Stimulated activated CD8-positive, alpha-beta memory T cell treated with anti-CD3 and anti-CD28 coated beads, Interleukin-15, amount 100 ng/mL, for 48 hours (primary cell): ENCODE measurements at regions not wholly inside any gene's neighbourhood (a gene's known extent, or its start where the extent isn't known, plus 50 kb on each side); places are given as distances from the start of the nearest gene placed in this dataset.
A peak's percentile ranks its signal among the peaks of the same experiment; 100 is the strongest.
"Not testable (repeated sequence)": the region's sequence is repeated elsewhere in the genome, so short reads cannot be mapped to it uniquely, and the experiment has no call there.

Source experiments
- DNase-seq, 2 donors: peaks; one replicate each; pipeline ENCODE4 v3.0.0-alpha.2; 2020; ENCODE audit warnings: low read depth in 2 of 2

GRCh38 chr12:14207905-14208551 lies 157.5 kb upstream of the ATF7IP start:
- DNase-seq, result no peak

DNA sequence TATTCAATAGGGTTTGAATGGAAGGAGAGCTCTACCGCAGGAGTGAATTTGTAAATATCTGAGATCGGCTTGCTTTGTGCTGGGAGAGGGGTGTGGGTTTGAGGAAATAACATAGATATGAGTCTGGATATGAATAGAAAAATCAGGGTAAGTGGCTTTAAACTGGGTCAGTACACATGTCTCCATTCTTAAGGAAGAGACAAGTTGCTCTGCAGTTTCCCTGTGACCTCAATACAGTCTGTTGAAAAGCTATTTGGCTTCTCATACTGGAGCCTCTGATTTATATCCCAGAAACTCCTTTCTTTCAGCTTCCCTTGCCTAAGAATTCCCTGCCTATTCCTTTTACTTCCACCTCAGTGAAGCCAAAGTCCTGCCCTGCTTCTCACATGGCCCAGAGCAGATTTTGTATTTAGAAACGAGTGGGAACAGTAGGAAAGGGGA lies 153.5 kb upstream of the ATF7IP start:
- DNase-seq, result no peak

- DNase-seq, result no peak
These were observed 151.9 kb upstream of the ATF7IP start for GRCh38 chr12:14213542-14213941.

GRCh38 chr12:14214495-14214894 lies 151.0 kb upstream of the ATF7IP start:
- no peak for DNase-seq

GRCh38 chr12:14215949-14216348 lies 149.5 kb upstream of the ATF7IP start:
- not testable (repeated sequence) for DNase-seq

GRCh38 chr12:14216405-14217294 lies 148.8 kb upstream of the ATF7IP start:
- no peak for DNase-seq

GRCh38 chr12:14219156-14219555 lies 146.3 kb upstream of the ATF7IP start:
- no peak for DNase-seq

GRCh38 chr12:14219670-14220069 lies 145.8 kb upstream of the ATF7IP start:
- not testable (repeated sequence) for DNase-seq

GRCh38 chr12:14225064-14225463 lies 140.4 kb upstream of the ATF7IP start:
- DNase-seq, result no peak

- not testable (repeated sequence) for DNase-seq
These were observed 130.3 kb upstream of the ATF7IP start for GRCh38 chr12:14235176-14235575.

GRCh38 chr12:14236641-14237040 lies 128.8 kb upstream of the ATF7IP start:
- not testable (repeated sequence) for DNase-seq

- no peak for DNase-seq
These were observed 127.2 kb upstream of the ATF7IP start for GRCh38 chr12:14238221-14238792.

GRCh38 chr12:14239350-14239934 lies 126.0 kb upstream of the ATF7IP start:
- DNase-seq, result peak in 1 of 2 donors; percentile 37

- DNase-seq, result no peak
These were observed 125.3 kb upstream of the ATF7IP start for GRCh38 chr12:14239935-14240872.

GRCh38 chr12:14240873-14241220 lies 124.6 kb upstream of the ATF7IP start:
- no peak for DNase-seq

DNA sequence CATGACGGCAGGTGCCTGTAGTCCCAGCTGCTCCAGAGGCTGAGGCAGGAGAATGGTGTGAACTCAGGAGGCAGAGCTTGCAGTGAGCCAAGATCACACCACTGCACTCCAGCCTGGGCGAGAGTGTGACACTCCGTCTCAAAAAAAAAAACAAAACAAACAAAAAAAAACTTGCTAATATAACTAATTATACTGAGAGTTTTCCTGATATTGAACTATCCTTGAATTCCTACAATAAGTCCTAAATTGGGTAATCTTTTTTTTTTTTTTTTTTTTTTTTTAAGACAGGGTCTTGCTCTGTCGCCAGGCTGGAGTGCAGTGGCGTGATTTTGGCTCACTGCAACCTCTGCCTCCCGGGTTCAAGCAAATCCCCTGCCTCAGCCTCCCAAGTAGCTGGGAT lies 122.7 kb upstream of the ATF7IP start:
- DNase-seq, result not testable (repeated sequence)

GRCh38 chr12:14243941-14244340 lies 121.5 kb upstream of the ATF7IP start:
- no peak for DNase-seq

DNA sequence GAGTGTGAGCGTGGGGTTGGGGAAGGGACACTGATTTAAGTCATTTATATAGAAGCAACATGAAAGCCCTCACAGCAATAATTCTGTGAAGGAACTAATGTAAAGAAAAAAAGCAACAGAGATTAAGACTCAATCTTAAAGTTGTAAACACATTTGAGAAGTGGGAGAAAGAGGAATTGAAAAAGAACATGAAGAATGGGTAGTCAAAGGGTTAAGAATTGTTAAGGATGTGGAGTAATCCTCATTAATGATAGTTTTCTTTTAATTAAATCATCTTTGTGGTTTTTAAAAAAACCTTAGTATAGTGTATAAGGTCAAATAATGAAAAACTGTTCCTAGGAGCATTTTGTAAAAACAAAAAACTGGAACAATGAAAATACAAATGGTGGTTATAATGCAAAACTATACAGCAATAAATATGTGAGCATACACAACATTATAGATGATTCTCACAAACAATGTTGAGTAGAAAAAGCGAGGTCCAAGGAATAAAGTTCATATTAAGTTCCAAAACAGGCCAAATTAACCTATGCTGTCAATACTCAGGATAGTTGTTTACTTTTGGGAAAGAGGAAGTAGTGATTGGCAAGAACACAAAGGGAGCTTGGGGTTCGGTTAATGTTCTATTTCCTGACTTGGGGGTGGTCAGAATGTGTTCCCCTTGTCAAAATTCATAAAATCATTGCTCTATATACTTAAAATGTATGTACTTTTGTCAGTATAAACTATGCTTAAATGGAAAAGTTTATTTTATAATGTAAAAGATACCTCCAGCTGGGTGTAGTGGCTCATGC lies 120.4 kb upstream of the ATF7IP start:
- DNase-seq, result no peak

DNA sequence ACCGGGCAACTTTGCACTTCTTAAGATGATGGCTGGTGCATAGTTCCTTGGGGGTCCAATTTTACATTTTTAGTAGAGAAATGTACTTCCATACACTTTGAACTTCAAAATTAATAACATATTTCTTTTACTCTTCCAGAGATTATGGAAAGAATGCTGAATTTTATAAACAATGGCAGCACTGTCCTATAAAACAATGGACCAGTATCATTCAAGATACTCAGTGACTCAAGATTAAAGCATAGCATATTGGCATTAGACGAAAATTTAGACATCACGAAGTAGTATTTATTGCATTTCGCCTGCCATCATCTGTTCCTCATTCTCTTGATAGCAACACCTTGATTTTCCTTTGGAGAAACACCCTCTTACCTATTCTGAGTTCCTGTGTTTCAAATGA lies 118.3 kb upstream of the ATF7IP start:
- no peak for DNase-seq

DNA sequence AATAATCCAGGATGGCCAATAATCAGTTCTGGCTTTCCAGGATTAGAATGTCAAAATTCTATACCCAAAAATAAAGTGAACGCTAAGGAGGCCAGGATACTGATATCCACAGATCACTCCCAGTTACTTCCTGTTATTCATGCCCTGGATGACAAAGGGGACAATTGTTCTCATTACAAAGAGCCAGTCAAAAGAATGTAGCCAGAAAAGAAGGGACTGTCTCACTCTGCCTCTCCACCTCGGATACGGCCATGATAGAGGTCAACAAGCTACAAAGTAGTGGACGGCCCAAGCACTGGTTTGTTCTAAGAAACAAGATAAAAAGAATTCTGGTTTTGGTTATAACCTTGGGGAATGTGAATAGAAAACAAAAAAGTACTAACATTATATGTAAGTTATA lies 116.1 kb upstream of the ATF7IP start:
- DNase-seq, result no peak
